ENCODE measurements at regions not wholly inside any gene's neighbourhood (a gene's known extent, or its start where the extent isn't known, plus 50 kb on each side); places are given as distances from the start of the nearest gene placed in this dataset.

DNA sequence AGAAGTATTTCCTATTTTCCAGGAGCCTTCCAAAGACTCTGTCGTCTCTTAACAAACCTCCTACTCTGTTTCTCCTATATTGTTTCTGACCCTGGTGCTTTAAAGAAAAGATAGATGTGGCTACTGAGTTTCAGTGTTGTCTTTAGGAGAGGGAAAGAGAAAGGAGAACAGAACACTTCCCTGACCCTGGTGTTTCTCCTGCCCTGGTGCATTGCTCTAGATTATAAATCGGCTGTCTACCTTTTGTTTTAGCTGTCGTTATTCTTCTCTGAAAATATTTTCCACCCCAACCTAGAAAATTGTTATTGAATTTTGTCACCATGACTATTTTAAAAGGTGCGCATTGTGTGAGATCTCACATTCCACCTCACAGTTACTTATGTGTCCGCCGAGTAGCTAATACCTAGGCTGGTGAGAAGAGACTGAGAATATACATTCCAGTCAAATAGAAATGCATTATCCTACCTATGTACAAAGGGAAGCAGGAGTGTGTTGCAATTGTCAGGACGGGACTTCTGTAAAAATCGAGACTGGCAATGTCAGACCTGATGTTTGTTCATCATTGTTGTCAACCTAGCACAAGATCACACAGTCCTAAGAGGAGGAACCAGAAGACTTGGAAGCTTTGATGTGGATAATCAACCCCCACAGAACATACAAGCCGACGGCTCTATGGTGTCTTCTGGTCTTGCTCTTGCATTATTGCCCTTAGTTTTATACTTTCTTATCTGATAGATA is 108.7 kb upstream of the SLC38A4 start:
- DNase-seq (no peak), ATAC-seq (no peak)

GRCh38 chr12:46935271-46935847 is 109.6 kb upstream of the SLC38A4 start:
- H3K4me3 ChIP-seq (ENCODE audit: low read length), result no peak overlapping the region
- Mint-ChIP-seq H3K4me3 (no peak overlapping the region), H3K36me3 (no peaks in the 10 kb centered on the region), H3K9me3 (no peaks in the 10 kb centered on the region), H3K27ac (no peak overlapping the region), H3K27me3 (ENCODE audit: low read depth in 2 of 2) (peaks cover 21 to 46% of the 10 kb centered on the region in 2 donors), H3K4me1 (no peaks in the 10 kb centered on the region)
- no peaks in the 10 kb centered on the region for H3K36me3 ChIP-seq (ENCODE audit: control insufficient read depth, insufficient read depth, low read length)
- TF ChIP-seq CTCF (IDR thresholded peaks at IDR 0.05), result no peak
- H3K27ac ChIP-seq (ENCODE audit: low read length), result no peak overlapping the region
- 87% methylated on average over 1 of the region's 3 CpGs for WGBS (ENCODE audit: insufficient coverage)
- ATAC-seq (no peak), DNase-seq (no peak)
- intact Hi-C loops (cut with micrococcal nuclease), result loop anchor here (2.0 kb wide), 1 partner anchor 809 kb away; no protein-coding TSS in a partner anchor
- H3K27me3 ChIP-seq (ENCODE audit: control insufficient read depth, insufficient read depth, low read length), result peaks cover 3% of the 10 kb centered on the region
- no peaks in the 10 kb centered on the region for H3K9me3 ChIP-seq (ENCODE audit: control insufficient read depth, insufficient read depth, low read length)
- H3K4me1 ChIP-seq (ENCODE audit: control insufficient read depth, insufficient read depth, low read length), result no peaks in the 10 kb centered on the region

More for the DNA sequence above, 108.7 kb upstream of the SLC38A4 start:
- Histone ChIP-seq H3K36me3 (ENCODE audit: control insufficient read depth, insufficient read depth, low read length) (no peaks in the 10 kb centered on the region), H3K9me3 (ENCODE audit: control insufficient read depth, insufficient read depth, low read length) (no peaks in the 10 kb centered on the region), H3K4me1 (ENCODE audit: control insufficient read depth, insufficient read depth, low read length) (no peaks in the 10 kb centered on the region), H3K4me3 (ENCODE audit: low read length) (no peak overlapping the region), H3K27me3 (ENCODE audit: control insufficient read depth, insufficient read depth, low read length) (peaks cover 5% of the 10 kb centered on the region), H3K27ac (ENCODE audit: low read length) (no peak overlapping the region)
- Mint-ChIP-seq H3K27ac (no peak overlapping the region), H3K9me3 (no peaks in the 10 kb centered on the region), H3K4me3 (no peak overlapping the region), H3K27me3 (ENCODE audit: low read depth in 2 of 2) (peaks cover 21 to 46% of the 10 kb centered on the region in 2 donors), H3K4me1 (no peaks in the 10 kb centered on the region), H3K36me3 (no peaks in the 10 kb centered on the region)
- 72% methylated on average over 9 of the region's 10 CpGs for WGBS (ENCODE audit: insufficient coverage)
- intact Hi-C loops (cut with micrococcal nuclease), result loop anchor here (1.0 to 2.0 kb wide), 2 partner anchors 592 to 808 kb away; no protein-coding TSS in a partner anchor
- no peak for TF ChIP-seq CTCF (IDR thresholded peaks at IDR 0.05)

DNA sequence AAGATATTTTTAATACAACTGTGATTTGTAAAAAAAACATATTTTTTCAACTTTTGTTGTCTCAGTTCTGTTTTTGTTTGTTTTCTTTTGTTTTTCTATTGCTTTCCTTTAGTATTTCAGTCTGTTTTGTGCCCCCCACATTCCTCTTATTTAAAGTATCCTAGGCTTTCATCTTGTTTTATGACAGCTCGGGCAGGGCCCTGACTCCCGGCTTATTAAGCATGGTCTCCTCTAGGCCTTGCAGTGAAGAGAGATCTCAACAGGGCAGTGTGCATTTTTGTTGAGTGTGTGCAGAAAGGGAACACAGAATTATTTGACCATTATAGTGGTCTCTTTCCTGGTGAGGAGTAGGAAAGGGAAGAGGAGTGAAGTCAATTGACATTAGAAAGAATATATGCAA is 110.2 kb upstream of the SLC38A4 start:
- intact Hi-C loops (cut with micrococcal nuclease), result no loop called here
- no peak for ATAC-seq

More for the DNA sequence above, 110.2 kb upstream of the SLC38A4 start:
- H3K36me3 Mint-ChIP-seq, result no peaks in the 10 kb centered on the region
- Histone ChIP-seq H3K4me3 (ENCODE audit: low read length) (no peak overlapping the region), H3K27ac (ENCODE audit: low read length) (no peak overlapping the region), H3K4me1 (ENCODE audit: control insufficient read depth, insufficient read depth, low read length) (no peaks in the 10 kb centered on the region), H3K27me3 (ENCODE audit: control insufficient read depth, insufficient read depth, low read length) (no peaks in the 10 kb centered on the region), H3K36me3 (ENCODE audit: control insufficient read depth, insufficient read depth, low read length) (no peaks in the 10 kb centered on the region), H3K9me3 (ENCODE audit: control insufficient read depth, insufficient read depth, low read length) (no peaks in the 10 kb centered on the region)
- H3K27me3 Mint-ChIP-seq (ENCODE audit: low read depth in 2 of 2), result peaks cover 21 to 46% of the 10 kb centered on the region in 2 donors
- H3K4me1 Mint-ChIP-seq, result no peaks in the 10 kb centered on the region
- DNase-seq, result no peak
- H3K4me3 Mint-ChIP-seq, result no peak overlapping the region
- H3K9me3 Mint-ChIP-seq, result no peaks in the 10 kb centered on the region
- WGBS (ENCODE audit: insufficient coverage), result 64% methylated on average over 2 of the region's 2 CpGs
- no peak for TF ChIP-seq CTCF (IDR thresholded peaks at IDR 0.05)
- H3K27ac Mint-ChIP-seq, result no peak overlapping the region

Data from natural killer cell (primary cell).